HEK293 (cell line): ENCODE measurements at regions not wholly inside any gene's neighbourhood (a gene's known extent, or its start where the extent isn't known, plus 50 kb on each side); places are given as distances from the start of the nearest gene placed in this dataset.

Experiments
- CTCF ChIA-PET: fragments of 350-600 bp; formaldehyde crosslinking; extraction: SDS; loops from one replicate; lab custom pipeline; 2021; ENCODE audit warnings: antibody characterized with exemption; lab: Yijun Ruan, JAX
- POLR2A ChIA-PET: fragments of 300-600 bp; formaldehyde crosslinking; extraction: SDS; loops from one replicate; lab custom pipeline; 2020; ENCODE audit warnings: antibody characterized with exemption, inconsistent platforms; lab: Yijun Ruan, JAX
- H3K27ac ChIP-seq: fragments of 200-500 bp; sonication (Bioruptor generic); 2 replicates; pipeline ENCODE4 v1.5.1; 2014; ENCODE audit warnings: low read depth, low read length, control low read depth, inconsistent platforms; ENCODE audit errors: extremely low read depth
- H3K36me3 ChIP-seq, 2 experiments: fragments of 200-500 bp in 1 of 2; sonication (Bioruptor generic) in 1 of 2; 1 replicate in 1 of 2; 2 replicates in 1 of 2; pipeline ENCODE4 v1.5.1; 2014 to 2017; ENCODE audit warnings: inconsistent platforms in 2 of 2, low read length in 2 of 2; ENCODE audit not compliant: control insufficient read depth in 2 of 2, insufficient read depth in 1 of 2
- H3K4me1 ChIP-seq: fragments of 200-500 bp; sonication (Bioruptor generic); 2 replicates; pipeline ENCODE4 v1.5.1; 2014; ENCODE audit warnings: mild to moderate bottlenecking, low read length, inconsistent platforms; ENCODE audit not compliant: control insufficient read depth, insufficient read depth
- H3K4me3 ChIP-seq: 2 replicates; pipeline ENCODE4 v1.5.1; 2011; ENCODE audit warnings: low read depth, mild to moderate bottlenecking, control low read depth, low read length, moderate library complexity
- H3K9me3 ChIP-seq: fragments of 200-500 bp; sonication (Bioruptor generic); 2 replicates; pipeline ENCODE4 v1.5.1; 2014; ENCODE audit warnings: low read depth, low read length, inconsistent platforms; ENCODE audit not compliant: control insufficient read depth, insufficient read depth
- MZF1 ChIP-seq: fragments of 450-650 bp; formaldehyde crosslinking; IDR thresholded peaks from 2 replicates; pipeline ENCODE4 v1.5.1; 2017; ENCODE audit warnings: missing biosample characterization, missing genetic modification characterization, borderline replicate concordance
- PRDM6 ChIP-seq: fragments of 450-650 bp; formaldehyde crosslinking; IDR thresholded peaks from 2 replicates; pipeline ENCODE4 v1.5.1; 2017; ENCODE audit warnings: missing biosample characterization, missing genetic modification characterization
- TSHZ1 ChIP-seq: fragments of 450-650 bp; formaldehyde crosslinking; IDR thresholded peaks from 2 replicates; pipeline ENCODE4 v1.5.1; 2016; ENCODE audit warnings: missing biosample characterization, missing genetic modification characterization, borderline replicate concordance
- ZEB2 ChIP-seq: fragments of 450-650 bp; formaldehyde crosslinking; IDR thresholded peaks from 2 replicates; pipeline ENCODE4 v1.5.1; 2016; ENCODE audit warnings: missing biosample characterization, missing genetic modification characterization
- ZFHX2 ChIP-seq: fragments of 450-650 bp; formaldehyde crosslinking; conservative IDR thresholded peaks from 2 replicates; pipeline ENCODE4 v1.5.1; 2016; ENCODE audit warnings: missing biosample characterization, missing genetic modification characterization
- ZNF112 ChIP-seq: fragments of 450-650 bp; formaldehyde crosslinking; IDR thresholded peaks from 2 replicates; pipeline ENCODE4 v1.5.0; 2017; ENCODE audit warnings: missing biosample characterization, missing genetic modification characterization
- ZNF155 ChIP-seq: fragments of 450-650 bp; formaldehyde crosslinking; IDR thresholded peaks from 2 replicates; pipeline ENCODE4 v1.5.1; 2016; ENCODE audit warnings: missing biosample characterization, missing genetic modification characterization
- ZNF280D ChIP-seq: fragments of 450-650 bp; formaldehyde crosslinking; IDR thresholded peaks from 2 replicates; pipeline ENCODE4 v1.5.1; 2016; ENCODE audit warnings: missing biosample characterization, missing genetic modification characterization
- ZNF292 ChIP-seq: fragments of 450-650 bp; formaldehyde crosslinking; IDR thresholded peaks from 2 replicates; pipeline ENCODE4 v1.5.1; 2016; ENCODE audit warnings: low read depth, missing biosample characterization, missing genetic modification characterization, borderline replicate concordance
- ZNF335 ChIP-seq: fragments of 450-650 bp; formaldehyde crosslinking; conservative IDR thresholded peaks from 2 replicates; pipeline ENCODE4 v1.5.1; 2016; ENCODE audit warnings: missing biosample characterization, missing genetic modification characterization
- ZNF404 ChIP-seq: fragments of 450-650 bp; formaldehyde crosslinking; IDR thresholded peaks from 2 replicates; pipeline ENCODE4 v1.5.1; 2017; ENCODE audit warnings: missing biosample characterization, missing genetic modification characterization
- ZNF549 ChIP-seq: fragments of 450-650 bp; IDR thresholded peaks from 2 replicates; pipeline ENCODE4 v1.5.1; 2018; ENCODE audit warnings: missing biosample characterization, missing genetic modification characterization, mild to moderate bottlenecking, inconsistent platforms, moderate library complexity
- ZNF580 ChIP-seq: fragments of 450-650 bp; formaldehyde crosslinking; IDR thresholded peaks from 2 replicates; pipeline ENCODE4 v1.5.1; 2016; ENCODE audit warnings: missing biosample characterization, missing genetic modification characterization
- ZNF626 ChIP-seq: fragments of 450-650 bp; sonication (Bioruptor Pico); formaldehyde crosslinking; IDR thresholded peaks from 2 replicates; pipeline ENCODE4 v1.5.1; 2018; ENCODE audit warnings: missing biosample characterization, missing genetic modification characterization, inconsistent platforms
- ZNF777 ChIP-seq: fragments of 450-650 bp; formaldehyde crosslinking; IDR thresholded peaks from 2 replicates; pipeline ENCODE4 v1.5.1; 2017; ENCODE audit warnings: missing biosample characterization, missing genetic modification characterization, borderline replicate concordance
- ZSCAN4 ChIP-seq: fragments of 450-650 bp; formaldehyde crosslinking; IDR thresholded peaks from 2 replicates; pipeline ENCODE4 v1.5.1; 2017; ENCODE audit warnings: missing biosample characterization, missing genetic modification characterization

- no peaks in the 10 kb centered on the region for H3K36me3 ChIP-seq
- no peak overlapping the region for H3K27ac ChIP-seq
- H3K9me3 ChIP-seq: no peaks in the 10 kb centered on the region
- ChIA-PET CTCF (no interaction called here), POLR2A (no interaction called here)
- TF ChIP-seq MZF1 (tag by site-specific recombination): no peak
- TF ChIP-seq ZNF335 (tag by site-specific recombination): no peak
- TF ChIP-seq TSHZ1: no peak
- TF ChIP-seq ZNF626 (tag by site-specific recombination): no peak
- TF ChIP-seq ZNF155 (tag by site-specific recombination): no peak
- TF ChIP-seq ZNF112 (tag by site-specific recombination): no peak
- TF ChIP-seq ZEB2: no peak
- TF ChIP-seq ZNF777 (tag by site-specific recombination): no peak
- TF ChIP-seq ZNF404: no peak
- TF ChIP-seq PRDM6 (tag by site-specific recombination): no peak
- no peak for TF ChIP-seq ZNF292 (tag by site-specific recombination)
- no peak for TF ChIP-seq ZNF549 (tag by site-specific recombination)
- no peaks in the 10 kb centered on the region for H3K4me1 ChIP-seq
- no peak overlapping the region for H3K4me3 ChIP-seq
Observed at GRCh38 chr9:1535599-1535998, 479.5 kb upstream of the SMARCA2 start.

- Histone ChIP-seq H3K4me1 (no peaks in the 10 kb centered on the region), H3K4me3 (no peak overlapping the region), H3K36me3 (no peaks in the 10 kb centered on the region)
- TF ChIP-seq ZFHX2 (tag by site-specific recombination): no peak
- no peak for TF ChIP-seq ZSCAN4
- TF ChIP-seq ZNF280D: no peak
- no peak for TF ChIP-seq ZNF580 (tag by site-specific recombination)
- TF ChIP-seq, all 188 proteins: peak for 0
- CTCF ChIA-PET: no interaction called here
- Histone ChIP-seq H3K27ac (no peak overlapping the region), H3K9me3 (no peaks in the 10 kb centered on the region)
- POLR2A ChIA-PET: no interaction called here
Observed at GRCh38 chr9:1536522-1537170, 478.5 kb upstream of the SMARCA2 start.
